Testis (tissue), 2 donors: ENCODE measurements at regions not wholly inside any gene's neighbourhood (a gene's known extent, or its start where the extent isn't known, plus 50 kb on each side); places are given as distances from the start of the nearest gene placed in this dataset.

Experiments used
- DNase-seq: peaks from one replicate; pipeline ENCODE4 v3.0.0-alpha.2; 2019
- H3K27ac ChIP-seq, 2 donors: fragments of 200-600 bp; sonication (generic); one replicate each; pipeline ENCODE4 v1.5.1; 2019
- H3K27me3 ChIP-seq: fragments of 200-600 bp; sonication (generic); one replicate; pipeline ENCODE4 v1.5.1; 2019
- H3K36me3 ChIP-seq: fragments of 200-600 bp; sonication (generic); one replicate; pipeline ENCODE4 v1.5.1; 2017; ENCODE audit warnings: low read depth; ENCODE audit errors: missing control alignments
- H3K4me1 ChIP-seq: fragments of 200-600 bp; sonication (generic); one replicate; pipeline ENCODE4 v1.5.1; 2019
- H3K4me3 ChIP-seq, 2 donors: fragments of 200-600 bp; sonication (generic); one replicate each; pipeline ENCODE4 v1.5.1; 2017 to 2019
- H3K9me3 ChIP-seq: fragments of 200-600 bp; sonication (generic); one replicate; pipeline ENCODE4 v1.5.1; 2017
- POLR2A ChIP-seq: fragments of 450-650 bp; IDR thresholded peaks from one replicate; pipeline ENCODE4 v1.6.1; 2017; ENCODE audit warnings: antibody characterized with exemption, mild to moderate bottlenecking, moderate library complexity
- WGBS, 2 donors: methylation state at CpG; one replicate each; pipeline ENCODE4 v1.1.5; 2018; 5-methylcytosine and 5-hydroxymethylcytosine counted together
- intact Hi-C: fragments of 100-400 bp; cut with DNase I; formaldehyde crosslinking; loops from one replicate; pipeline ENCODE4 v1.15.1; 2023; ENCODE audit warnings: low total_unique reads
- TF ChIP-seq, protein P1 (sequence below), 3 experiments: fragments of 450-650 bp in 2 of 3; fragments of 200-600 bp in 1 of 3; sonication (generic) in 1 of 3; IDR thresholded peaks; one replicate each; pipeline ENCODE4 v1.5.1; 2016 to 2019; ENCODE audit warnings: antibody characterized with exemption in 3 of 3, mild to moderate bottlenecking in 2 of 3, moderate library complexity in 1 of 3

DNA sequence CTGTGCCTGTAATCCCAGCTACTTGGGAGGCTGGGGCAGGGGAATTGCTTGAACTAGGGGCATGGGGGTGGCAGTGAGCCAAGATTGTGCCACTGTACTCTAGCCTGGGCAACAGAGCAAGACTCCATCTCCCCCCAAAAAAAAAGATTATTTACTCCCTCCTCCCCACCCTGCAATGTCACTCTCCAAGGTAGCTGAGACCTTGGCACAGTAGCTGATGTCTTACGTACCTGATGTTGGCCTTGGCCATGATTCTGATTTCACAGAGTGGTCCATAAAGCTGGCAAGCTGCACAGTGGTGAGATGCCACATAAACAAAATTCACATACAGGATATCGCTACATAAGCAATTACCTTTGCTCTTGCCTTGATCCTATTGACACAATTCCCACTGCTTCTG is 108.5 kb downstream of the CAVIN4 start:
- H3K27ac ChIP-seq = no peak overlapping the region
- no peak overlapping the region for H3K4me3 ChIP-seq
- H3K4me1 ChIP-seq = no peaks in the 10 kb centered on the region
- no peak for TF ChIP-seq POLR2A
- TF ChIP-seq, protein P1, sequence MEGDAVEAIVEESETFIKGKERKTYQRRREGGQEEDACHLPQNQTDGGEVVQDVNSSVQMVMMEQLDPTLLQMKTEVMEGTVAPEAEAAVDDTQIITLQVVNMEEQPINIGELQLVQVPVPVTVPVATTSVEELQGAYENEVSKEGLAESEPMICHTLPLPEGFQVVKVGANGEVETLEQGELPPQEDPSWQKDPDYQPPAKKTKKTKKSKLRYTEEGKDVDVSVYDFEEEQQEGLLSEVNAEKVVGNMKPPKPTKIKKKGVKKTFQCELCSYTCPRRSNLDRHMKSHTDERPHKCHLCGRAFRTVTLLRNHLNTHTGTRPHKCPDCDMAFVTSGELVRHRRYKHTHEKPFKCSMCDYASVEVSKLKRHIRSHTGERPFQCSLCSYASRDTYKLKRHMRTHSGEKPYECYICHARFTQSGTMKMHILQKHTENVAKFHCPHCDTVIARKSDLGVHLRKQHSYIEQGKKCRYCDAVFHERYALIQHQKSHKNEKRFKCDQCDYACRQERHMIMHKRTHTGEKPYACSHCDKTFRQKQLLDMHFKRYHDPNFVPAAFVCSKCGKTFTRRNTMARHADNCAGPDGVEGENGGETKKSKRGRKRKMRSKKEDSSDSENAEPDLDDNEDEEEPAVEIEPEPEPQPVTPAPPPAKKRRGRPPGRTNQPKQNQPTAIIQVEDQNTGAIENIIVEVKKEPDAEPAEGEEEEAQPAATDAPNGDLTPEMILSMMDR (IDR thresholded peaks at IDR 0.05) = no peak
- intact Hi-C loops = no loop called here
- no peaks in the 10 kb centered on the region for H3K9me3 ChIP-seq
- no peak for DNase-seq
- 72 to 83% methylated on average over 2 of the region's 2 CpGs for WGBS, 2 donors
- no peaks in the 10 kb centered on the region for H3K36me3 ChIP-seq
- no peaks in the 10 kb centered on the region for H3K27me3 ChIP-seq

DNA sequence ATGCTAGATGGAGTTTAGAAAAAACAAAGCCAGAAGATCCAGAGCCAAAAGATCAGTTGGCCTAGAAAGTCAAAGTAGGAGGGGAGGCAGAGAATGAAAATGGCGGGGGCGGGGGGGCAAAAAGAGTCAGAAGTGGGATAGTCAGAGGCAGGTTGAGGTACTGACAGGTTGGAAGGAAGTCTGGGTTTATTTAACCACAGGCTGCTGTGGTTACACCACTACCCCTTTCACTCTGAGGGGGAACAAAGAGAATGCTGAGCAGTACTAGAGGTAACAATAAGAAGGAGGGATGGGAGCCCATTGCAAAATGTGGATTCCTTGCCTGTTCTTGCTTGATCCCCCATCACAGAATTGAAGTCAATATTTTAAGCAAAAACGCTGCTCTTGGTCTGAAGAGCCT is 111.8 kb downstream of the CAVIN4 start:
- Histone ChIP-seq H3K27ac (no peak overlapping the region), H3K9me3 (no peaks in the 10 kb centered on the region), H3K4me3 (no peak overlapping the region), H3K27me3 (no peaks in the 10 kb centered on the region), H3K4me1 (no peaks in the 10 kb centered on the region), H3K36me3 (no peaks in the 10 kb centered on the region)
- intact Hi-C loops = no loop called here
- TF ChIP-seq POLR2A = no peak
- TF ChIP-seq, protein P1 (IDR thresholded peaks at IDR 0.05) = no peak
- DNase-seq = no peak
- 62 to 73% methylated on average over 3 of the region's 3 CpGs for WGBS, 2 donors

DNA sequence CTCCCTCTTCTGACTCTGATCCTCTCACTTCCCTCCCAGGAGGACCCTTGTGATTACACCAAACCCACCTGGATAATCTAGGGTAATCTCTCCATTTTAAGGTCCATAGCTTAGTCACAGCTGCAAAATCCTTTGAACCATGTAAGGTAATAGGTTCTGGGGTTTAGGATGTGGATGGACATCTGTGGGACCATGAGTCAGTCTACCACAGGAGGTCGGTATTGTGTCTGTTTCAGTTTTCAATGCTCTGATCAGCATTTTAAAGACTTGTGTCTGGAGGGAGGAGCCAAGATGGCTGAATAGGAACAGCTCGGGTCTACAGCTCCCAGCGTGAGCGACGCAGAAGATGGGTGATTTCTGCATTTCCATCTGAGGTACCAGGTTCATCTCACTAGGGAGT is 112.6 kb downstream of the CAVIN4 start:
- intact Hi-C loops = no loop called here
- no peaks in the 10 kb centered on the region for H3K36me3 ChIP-seq
- H3K27ac ChIP-seq = no peak overlapping the region
- H3K9me3 ChIP-seq = no peaks in the 10 kb centered on the region
- no peaks in the 10 kb centered on the region for H3K4me1 ChIP-seq
- H3K4me3 ChIP-seq = no peak overlapping the region
- H3K27me3 ChIP-seq = no peaks in the 10 kb centered on the region
- no peak for TF ChIP-seq POLR2A
- TF ChIP-seq, protein P1 (IDR thresholded peaks at IDR 0.05) = no peak
- DNase-seq = no peak
- 76 to 84% methylated on average over 4 to 5 of the region's 5 CpGs for WGBS, 2 donors

DNA sequence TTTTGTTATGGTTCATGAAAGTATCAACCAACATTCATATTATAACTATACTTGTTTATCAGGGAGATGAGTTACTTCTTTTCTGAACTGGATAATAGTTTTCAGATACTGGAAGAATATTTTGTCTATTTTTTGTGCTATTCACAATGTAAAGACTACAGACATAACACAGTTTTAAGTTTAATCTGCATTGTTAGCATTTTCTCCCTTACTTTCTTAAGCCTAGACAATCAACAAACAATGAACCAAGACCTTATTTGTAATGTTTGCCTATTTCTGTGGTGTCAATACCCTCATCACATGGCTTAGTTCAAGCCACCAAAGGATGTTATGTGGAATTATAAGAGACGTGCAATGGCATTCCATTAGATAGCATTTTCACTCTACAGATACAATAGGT is 119.5 kb downstream of the CAVIN4 start:
- DNase-seq = no peak
- TF ChIP-seq POLR2A = no peak
- TF ChIP-seq, protein P1 (IDR thresholded peaks at IDR 0.05) = no peak
- no peaks in the 10 kb centered on the region for H3K27me3 ChIP-seq
- no peaks in the 10 kb centered on the region for H3K9me3 ChIP-seq
- intact Hi-C loops = no loop called here
- H3K4me3 ChIP-seq = no peak overlapping the region
- H3K36me3 ChIP-seq = no peaks in the 10 kb centered on the region
- 77 to 88% methylated on average over 1 of the region's 1 CpG for WGBS, 2 donors
- H3K27ac ChIP-seq = no peak overlapping the region
- H3K4me1 ChIP-seq = no peaks in the 10 kb centered on the region

DNA sequence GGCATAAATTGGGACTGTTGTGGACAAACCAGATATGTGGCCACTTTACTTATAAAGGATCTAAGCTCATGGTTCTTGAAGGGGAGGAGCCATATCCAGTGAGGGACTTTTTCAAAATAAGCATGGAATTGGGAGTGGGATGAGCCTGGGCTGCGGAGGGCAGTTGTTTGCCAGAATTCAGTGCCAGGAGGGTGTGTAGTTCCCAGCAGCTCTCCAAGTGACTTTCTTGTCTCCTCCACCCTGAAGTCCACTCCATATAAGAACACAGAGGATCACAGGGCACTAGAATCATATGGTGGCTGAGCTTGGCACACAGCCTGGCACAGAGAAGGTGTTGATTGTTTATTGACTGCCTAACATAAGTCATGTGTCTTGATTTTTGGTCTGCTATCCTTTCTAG is 121.1 kb downstream of the CAVIN4 start:
- H3K4me1 ChIP-seq = no peaks in the 10 kb centered on the region
- no peak overlapping the region for H3K27ac ChIP-seq
- intact Hi-C loops = no loop called here
- H3K4me3 ChIP-seq = no peak overlapping the region
- DNase-seq = no peak
- H3K9me3 ChIP-seq = no peaks in the 10 kb centered on the region
- WGBS, 2 donors = 50 to 63% methylated on average over 1 of the region's 1 CpG
- no peaks in the 10 kb centered on the region for H3K36me3 ChIP-seq
- TF ChIP-seq, protein P1 (IDR thresholded peaks at IDR 0.05) = no peak
- TF ChIP-seq POLR2A = no peak
- no peaks in the 10 kb centered on the region for H3K27me3 ChIP-seq
